ENCODE measurements at regions not wholly inside any gene's neighbourhood (a gene's known extent, or its start where the extent isn't known, plus 50 kb on each side); places are given as distances from the start of the nearest gene placed in this dataset.

DNA sequence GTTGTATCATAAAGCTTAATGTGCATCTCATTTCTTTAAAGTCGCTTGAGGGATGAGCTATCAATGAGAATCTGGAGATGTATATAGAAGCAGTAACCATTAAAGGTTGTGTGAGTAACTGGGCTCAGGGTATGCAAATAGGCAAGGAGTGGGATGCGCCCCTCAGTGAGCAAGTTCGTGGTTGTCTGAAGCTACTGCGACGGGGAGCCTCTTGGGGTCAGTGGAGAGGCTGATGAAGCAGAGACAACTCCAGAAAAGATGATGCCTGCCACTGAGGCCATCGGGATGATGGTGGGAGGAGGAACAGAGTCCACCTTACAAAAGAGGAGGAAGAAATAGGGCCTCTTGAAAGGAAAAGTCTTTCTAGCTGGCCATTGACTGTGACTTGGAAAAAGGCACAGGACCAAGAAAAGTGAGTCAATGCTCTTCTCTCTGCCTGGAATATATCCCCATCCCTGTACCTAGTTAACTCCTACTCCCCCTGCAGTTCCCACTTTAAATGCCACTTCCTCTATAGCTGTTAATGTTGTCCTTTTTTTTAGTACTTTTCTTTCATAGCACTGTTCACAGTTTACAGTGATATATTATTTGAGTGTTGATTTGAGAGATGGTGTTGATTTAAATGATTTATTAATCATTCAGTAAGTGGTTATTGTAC, 51.4 kb upstream of the LSM6 start:
- TF ChIP-seq, protein P1, sequence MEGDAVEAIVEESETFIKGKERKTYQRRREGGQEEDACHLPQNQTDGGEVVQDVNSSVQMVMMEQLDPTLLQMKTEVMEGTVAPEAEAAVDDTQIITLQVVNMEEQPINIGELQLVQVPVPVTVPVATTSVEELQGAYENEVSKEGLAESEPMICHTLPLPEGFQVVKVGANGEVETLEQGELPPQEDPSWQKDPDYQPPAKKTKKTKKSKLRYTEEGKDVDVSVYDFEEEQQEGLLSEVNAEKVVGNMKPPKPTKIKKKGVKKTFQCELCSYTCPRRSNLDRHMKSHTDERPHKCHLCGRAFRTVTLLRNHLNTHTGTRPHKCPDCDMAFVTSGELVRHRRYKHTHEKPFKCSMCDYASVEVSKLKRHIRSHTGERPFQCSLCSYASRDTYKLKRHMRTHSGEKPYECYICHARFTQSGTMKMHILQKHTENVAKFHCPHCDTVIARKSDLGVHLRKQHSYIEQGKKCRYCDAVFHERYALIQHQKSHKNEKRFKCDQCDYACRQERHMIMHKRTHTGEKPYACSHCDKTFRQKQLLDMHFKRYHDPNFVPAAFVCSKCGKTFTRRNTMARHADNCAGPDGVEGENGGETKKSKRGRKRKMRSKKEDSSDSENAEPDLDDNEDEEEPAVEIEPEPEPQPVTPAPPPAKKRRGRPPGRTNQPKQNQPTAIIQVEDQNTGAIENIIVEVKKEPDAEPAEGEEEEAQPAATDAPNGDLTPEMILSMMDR (IDR thresholded peaks at IDR 0.05; ENCODE audit: low read depth, low read length): no peak
- H3K36me3 ChIP-seq: no peaks in the 10 kb centered on the region
- peak in 1 of 2 donors; percentile 11 for DNase-seq (ENCODE audit: low read depth in 1 of 2, low spot score in 1 of 2)
- H3K9me3 ChIP-seq (ENCODE audit: low read depth): no peaks in the 10 kb centered on the region
- H3K4me3 ChIP-seq: no peak overlapping the region
- peaks cover 2% of the 10 kb centered on the region for H3K27me3 ChIP-seq
- H3K4me1 ChIP-seq (ENCODE audit: low read depth): no peaks in the 10 kb centered on the region
- H3K27ac ChIP-seq: no peak overlapping the region

DNA sequence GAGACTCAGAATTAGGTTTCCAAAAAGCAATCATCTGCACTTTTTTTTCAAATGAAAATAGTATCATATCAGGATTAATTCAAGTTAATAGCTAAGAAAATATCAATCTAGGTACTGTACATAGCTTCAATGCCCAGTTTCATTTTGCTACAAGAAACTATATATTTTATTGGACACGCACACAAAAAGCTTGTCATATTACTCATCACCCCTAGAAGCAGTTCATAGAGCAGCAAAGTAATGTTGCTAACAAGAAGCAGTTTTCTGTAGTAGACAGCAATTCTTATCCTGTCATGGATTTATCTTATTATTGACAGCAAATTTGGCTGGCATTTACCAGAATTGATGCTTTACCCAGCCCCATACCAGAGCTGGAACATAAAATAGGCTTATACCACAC, 52.3 kb upstream of the LSM6 start:
- Histone ChIP-seq H3K27ac (no peak overlapping the region), H3K27me3 (peaks cover 2% of the 10 kb centered on the region), H3K36me3 (no peaks in the 10 kb centered on the region), H3K4me3 (no peak overlapping the region), H3K9me3 (ENCODE audit: low read depth) (no peaks in the 10 kb centered on the region), H3K4me1 (ENCODE audit: low read depth) (no peaks in the 10 kb centered on the region)
- TF ChIP-seq, protein P1 (IDR thresholded peaks at IDR 0.05; ENCODE audit: low read depth, low read length): no peak
- no peak for DNase-seq (ENCODE audit: low read depth in 1 of 2, low spot score in 1 of 2)

DNA sequence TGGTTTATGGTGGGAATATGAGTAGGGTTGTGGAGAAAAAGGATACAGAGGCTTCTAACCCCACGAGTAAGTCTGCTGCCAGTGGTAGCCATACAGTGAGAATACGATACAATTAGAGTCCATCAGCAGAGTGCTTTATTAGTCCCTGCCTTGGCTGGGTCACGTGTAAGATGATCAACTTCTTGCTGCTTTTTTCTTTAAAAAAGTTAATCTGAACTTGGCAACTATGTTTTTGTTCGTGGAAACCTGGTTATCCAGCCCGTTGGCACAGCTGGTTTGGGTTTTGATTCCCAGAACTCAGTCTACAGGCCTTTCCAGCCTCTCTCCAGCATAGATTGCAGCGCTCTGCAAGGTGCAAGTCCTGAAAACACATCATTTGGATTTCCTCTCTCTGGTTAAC, 53.1 kb upstream of the LSM6 start:
- TF ChIP-seq, protein P1 (IDR thresholded peaks at IDR 0.05; ENCODE audit: low read depth, low read length): no peak
- DNase-seq (ENCODE audit: low read depth in 1 of 2, low spot score in 1 of 2): no peak

DNA sequence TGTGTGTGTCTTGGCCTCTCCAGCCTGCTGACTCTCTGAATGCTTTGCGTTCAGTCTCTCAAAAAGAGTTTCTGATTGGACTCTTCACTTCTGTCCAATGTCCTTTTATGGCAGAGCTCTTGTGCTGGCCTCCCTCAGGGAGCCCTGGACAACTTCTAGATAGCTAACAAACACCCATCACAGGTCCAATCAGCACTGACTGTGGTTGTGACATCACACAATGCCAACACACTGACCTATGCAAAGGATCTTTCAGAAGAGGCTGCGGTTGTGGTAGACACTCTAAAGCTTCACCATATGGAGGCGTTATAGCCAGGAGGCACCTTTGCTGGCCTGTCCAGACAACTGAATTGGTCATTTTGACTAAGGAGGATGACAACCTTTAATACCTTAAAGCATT, 53.8 kb upstream of the LSM6 start:
- no peak overlapping the region for H3K4me3 ChIP-seq
- DNase-seq (ENCODE audit: low read depth in 1 of 2, low spot score in 1 of 2): peak in 1 of 2 donors; percentile 28
- peaks cover 2% of the 10 kb centered on the region for H3K27me3 ChIP-seq
- no peaks in the 10 kb centered on the region for H3K36me3 ChIP-seq
- H3K9me3 ChIP-seq (ENCODE audit: low read depth): no peaks in the 10 kb centered on the region
- H3K27ac ChIP-seq: no peak overlapping the region
- TF ChIP-seq, protein P1 (IDR thresholded peaks at IDR 0.05; ENCODE audit: low read depth, low read length): no peak
- H3K4me1 ChIP-seq (ENCODE audit: low read depth): no peaks in the 10 kb centered on the region

More for the DNA sequence above, 53.1 kb upstream of the LSM6 start:
- Histone ChIP-seq H3K27ac (no peak overlapping the region), H3K27me3 (peaks cover 2% of the 10 kb centered on the region), H3K36me3 (no peaks in the 10 kb centered on the region), H3K4me3 (no peak overlapping the region), H3K4me1 (ENCODE audit: low read depth) (no peaks in the 10 kb centered on the region), H3K9me3 (ENCODE audit: low read depth) (no peaks in the 10 kb centered on the region)

DNA sequence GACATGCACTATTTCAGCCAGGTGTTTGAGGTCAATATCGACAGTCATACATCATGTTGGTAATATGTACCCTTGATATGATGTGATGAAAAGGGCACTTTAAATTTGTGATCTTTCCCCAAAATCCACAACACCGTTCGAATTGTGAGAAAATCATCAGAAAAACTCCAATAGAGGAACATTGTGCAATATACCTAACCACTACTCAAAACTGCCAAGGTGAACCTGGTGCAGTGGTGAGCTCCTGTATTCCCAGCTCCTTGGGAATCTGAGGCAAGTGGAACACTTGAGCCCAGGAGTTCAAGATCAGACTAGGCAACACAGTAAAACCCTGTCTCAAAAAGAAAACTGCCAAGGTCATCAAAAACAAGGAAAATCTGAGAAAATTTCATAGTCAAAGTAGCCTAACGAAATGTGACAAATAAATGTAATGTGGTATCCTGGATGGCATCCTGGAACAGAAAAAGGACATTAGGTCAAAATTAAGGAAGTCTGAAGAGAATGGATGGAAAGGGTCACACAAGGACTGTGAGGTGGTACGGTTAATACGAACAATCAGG, 55.6 kb upstream of the LSM6 start:
- TF ChIP-seq, protein P1 (IDR thresholded peaks at IDR 0.05; ENCODE audit: low read depth, low read length): no peak
- H3K27ac ChIP-seq: no peak overlapping the region
- no peak for DNase-seq (ENCODE audit: low read depth in 1 of 2, low spot score in 1 of 2)
- no peak overlapping the region for H3K4me3 ChIP-seq
- H3K4me1 ChIP-seq (ENCODE audit: low read depth): no peaks in the 10 kb centered on the region
- H3K9me3 ChIP-seq (ENCODE audit: low read depth): no peaks in the 10 kb centered on the region
- H3K27me3 ChIP-seq: peaks cover 2% of the 10 kb centered on the region
- H3K36me3 ChIP-seq: no peaks in the 10 kb centered on the region

Data from cardiac muscle cell (in vitro differentiated cells and primary cell).